HCT116 (cell line): ENCODE measurements at regions not wholly inside any gene's neighbourhood (a gene's known extent, or its start where the extent isn't known, plus 50 kb on each side); places are given as distances from the start of the nearest gene placed in this dataset.

ENCODE experiments used
- ATAC-seq: fragments of 200-7000 bp; cut with Tn5 transposase; 2 replicates; pipeline ENCODE4 v1.9.1; 2020; ENCODE audit warnings: mild to moderate bottlenecking, moderate library complexity
- BruUV-seq: library from RNA; stranded (reverse); fragments of 400-500 nt; replicated peaks from 2 replicates; lab custom pipeline; 2021; lab: Mats Ljungman, UMichigan
- CTCF ChIA-PET: fragments of 300-600 bp; sonication (Branson Sonifier 250); formaldehyde crosslinking; loops from one replicate; lab custom pipeline; 2021; ENCODE audit warnings: antibody characterized with exemption; lab: Charles Lee
- POLR2A ChIA-PET: fragments of 300-600, 350-600 bp; sonication (Branson Sonifier 250); formaldehyde crosslinking; loops from one replicate; lab custom pipeline; 2021; ENCODE audit warnings: antibody characterized with exemption; lab: Charles Lee
- RAD21 ChIA-PET, 2 experiments: fragments of 300-600 bp; sonication (Branson Sonifier 250); formaldehyde crosslinking; loops; one replicate each; lab custom pipeline; 2023; ENCODE audit warnings: low total read pairs in 2 of 2; ENCODE audit not compliant: uncharacterized antibody in 2 of 2, unreplicated experiment in 2 of 2, low non-redundant PET in 1 of 2; lab: Charles Lee
- DNase-seq: peaks from one replicate; pipeline ENCODE4 v3.0.0-alpha.2; 2010; ENCODE audit warnings: low read depth, low spot score
- H2AFZ ChIP-seq: fragments of 200-600 bp; shearing (Covaris generic), sonication (generic); 2 replicates; pipeline ENCODE4 v1.6.1; 2017; ENCODE audit warnings: low read depth, mixed run types, mixed read lengths, antibody characterized with exemption, low read length; ENCODE audit not compliant: poor library complexity, severe bottlenecking
- H3K27ac ChIP-seq: 2 replicates; pipeline ENCODE4 v1.5.1; 2012; ENCODE audit warnings: low read depth, low read length
- H3K27me3 ChIP-seq: fragments of 200-600 bp; sonication (generic); 2 replicates; pipeline ENCODE4 v1.6.1; 2016; ENCODE audit warnings: mixed run types, low read length, mixed read lengths; ENCODE audit not compliant: insufficient read depth
- H3K36me3 ChIP-seq, 2 experiments: fragments of 200-500 bp in 1 of 2; fragments of 200-600 bp in 1 of 2; sonication (Bioruptor generic) in 1 of 2; sonication (generic) in 1 of 2; 2 replicates each; pipeline versions ENCODE4 v1.5.1 to v1.6.1; 2014 to 2016; ENCODE audit warnings: low read length in 2 of 2, inconsistent platforms in 1 of 2, mixed read lengths in 1 of 2, mixed run types in 1 of 2; ENCODE audit not compliant: insufficient read depth in 2 of 2, control insufficient read depth in 1 of 2
- H3K4me1 ChIP-seq, 2 experiments: fragments of 200-600 bp in 1 of 2; sonication (generic) in 1 of 2; 2 replicates each; pipeline versions ENCODE4 v1.5.1 to v1.6.1; 2012 to 2017; ENCODE audit warnings: low read length in 2 of 2, inconsistent platforms in 1 of 2, mild to moderate bottlenecking in 1 of 2, mixed read lengths in 1 of 2, mixed run types in 1 of 2, moderate library complexity in 1 of 2; ENCODE audit not compliant: insufficient read depth in 2 of 2, control insufficient read depth in 1 of 2
- H3K4me2 ChIP-seq: fragments of 200-600 bp; sonication (generic); 2 replicates; pipeline ENCODE4 v1.6.1; 2017; ENCODE audit warnings: mixed run types, low read length, mixed read lengths
- H3K4me3 ChIP-seq, 2 experiments: fragments of 200-600 bp in 1 of 2; sonication (generic) in 1 of 2; replicated peaks in 1 of 2; 2 replicates each; pipeline ENCODE4 v1.5.1; 2011 to 2016; ENCODE audit warnings: low read length in 2 of 2, control low read depth in 1 of 2, low read depth in 1 of 2, mild to moderate bottlenecking in 1 of 2, mixed read lengths in 1 of 2, mixed run types in 1 of 2
- H3K79me2 ChIP-seq: fragments of 200-600 bp; sonication (generic); 2 replicates; pipeline ENCODE4 v1.6.1; 2017; ENCODE audit warnings: mild to moderate bottlenecking, mixed run types, low read length, moderate library complexity, mixed read lengths; ENCODE audit not compliant: insufficient read depth
- H3K9ac ChIP-seq: fragments of 200-600 bp; sonication (generic); 2 replicates; pipeline ENCODE4 v1.6.1; 2016; ENCODE audit warnings: low read length, mixed read lengths
- H3K9me2 ChIP-seq: fragments of 200-600 bp; sonication (generic), shearing (Covaris generic); 2 replicates; pipeline ENCODE4 v1.6.1; 2017; ENCODE audit warnings: mixed run types, mild to moderate bottlenecking, moderate library complexity; ENCODE audit not compliant: insufficient read depth
- H3K9me3 ChIP-seq, 2 experiments: fragments of 200-500 bp in 1 of 2; fragments of 200-600 bp in 1 of 2; sonication (Bioruptor generic) in 1 of 2; sonication (generic) in 1 of 2; 2 replicates each; pipeline ENCODE4 v1.6.1; 2014 to 2017; ENCODE audit warnings: low read length in 2 of 2, mixed read lengths in 2 of 2, inconsistent platforms in 1 of 2, low read depth in 1 of 2, mild to moderate bottlenecking in 1 of 2, mixed run types in 1 of 2, moderate library complexity in 1 of 2; ENCODE audit not compliant: control insufficient read depth in 1 of 2, insufficient read depth in 1 of 2
- H4K20me1 ChIP-seq: fragments of 200-600 bp; sonication (generic), shearing (Covaris generic); 2 replicates; pipeline ENCODE4 v1.6.1; 2017; ENCODE audit warnings: mixed run types, mild to moderate bottlenecking, moderate library complexity; ENCODE audit not compliant: insufficient read depth
- CBX3 ChIP-seq: IDR thresholded peaks from 2 replicates; pipeline ENCODE4 v1.6.1; 2012; ENCODE audit warnings: low read depth
- CEBPB ChIP-seq: IDR thresholded peaks from 2 replicates; pipeline ENCODE4 v1.6.1; 2012; ENCODE audit warnings: low read depth
- EGR1 ChIP-seq: IDR thresholded peaks from 2 replicates; pipeline ENCODE4 v1.6.1; 2012; ENCODE audit warnings: low read depth
- ELF1 ChIP-seq: IDR thresholded peaks from 2 replicates; pipeline ENCODE4 v1.6.1; 2012; ENCODE audit warnings: low read depth, borderline replicate concordance
- EZH2 ChIP-seq: fragments of 200-600 bp; sonication (generic); IDR thresholded peaks from 2 replicates; pipeline ENCODE4 v1.6.1; 2017; ENCODE audit warnings: antibody characterized with exemption, mixed run types
- EZH2phosphoT487 ChIP-seq: fragments of 200-600 bp; IDR thresholded peaks from 2 replicates; pipeline ENCODE4 v1.6.1; 2018; ENCODE audit warnings: antibody characterized with exemption, borderline replicate concordance
- JUND ChIP-seq: IDR thresholded peaks from 2 replicates; pipeline ENCODE4 v1.6.1; 2012
- POLR2AphosphoS5 ChIP-seq: IDR thresholded peaks from 2 replicates; pipeline ENCODE4 v1.6.1; 2011; ENCODE audit warnings: mild to moderate bottlenecking, low read depth, low read length, moderate library complexity
- RAD21 ChIP-seq: IDR thresholded peaks from 2 replicates; pipeline ENCODE4 v1.6.1; 2012; ENCODE audit warnings: low read depth, mild to moderate bottlenecking
- REST ChIP-seq: IDR thresholded peaks from 2 replicates; pipeline ENCODE4 v1.6.1; 2012; ENCODE audit warnings: low read depth
- SIN3A ChIP-seq: IDR thresholded peaks from 2 replicates; pipeline ENCODE4 v1.6.1; 2012; ENCODE audit warnings: low read depth
- SP1 ChIP-seq: IDR thresholded peaks from 2 replicates; pipeline ENCODE4 v1.6.1; 2012; ENCODE audit warnings: low read depth
- SRF ChIP-seq: IDR thresholded peaks from 2 replicates; pipeline ENCODE4 v1.6.1; 2012; ENCODE audit warnings: low read depth
- TCF7L2 ChIP-seq: IDR thresholded peaks from 2 replicates; pipeline ENCODE4 v1.7.0; 2011; ENCODE audit warnings: borderline replicate concordance, inconsistent platforms; ENCODE audit not compliant: insufficient read depth, insufficient read length; ENCODE audit errors: extremely low read depth
- YY1 ChIP-seq: IDR thresholded peaks from 2 replicates; pipeline ENCODE4 v1.6.1; 2011; ENCODE audit warnings: low read length, low read depth, moderate library complexity, mild to moderate bottlenecking; ENCODE audit not compliant: insufficient replicate concordance; ENCODE audit errors: extremely low read depth
- ZNF274 ChIP-seq: fragments of 200-500 bp; sonication (Bioruptor generic); IDR thresholded peaks from 2 replicates; pipeline ENCODE4 v1.6.1; 2014; ENCODE audit warnings: mild to moderate bottlenecking, low read depth, low read length, inconsistent platforms
- intact Hi-C: fragments of 100-400 bp; cut with micrococcal nuclease; formaldehyde crosslinking; loops from 2 replicates; pipeline ENCODE4 v1.10.0; 2022
- TF ChIP-seq, protein P1 (sequence below): IDR thresholded peaks from 2 replicates; pipeline ENCODE4 v1.6.1; 2011; ENCODE audit warnings: mild to moderate bottlenecking, low read length, moderate library complexity; ENCODE audit not compliant: insufficient replicate concordance; ENCODE audit errors: extremely low read depth
- TF ChIP-seq, protein P2 (sequence below), 3 experiments: fragments of 200-600 bp in 1 of 3; sonication (generic) in 1 of 3; IDR thresholded peaks in 2 of 3; conservative IDR thresholded peaks in 1 of 3; 2 replicates each; pipeline ENCODE4 v1.5.1; 2012 to 2017; ENCODE audit warnings: low read depth in 2 of 3, low read length in 2 of 3, antibody characterized with exemption in 1 of 3, borderline replicate concordance in 1 of 3, control low read depth in 1 of 3, mild to moderate bottlenecking in 1 of 3, mixed read lengths in 1 of 3, mixed run types in 1 of 3, moderate library complexity in 1 of 3; ENCODE audit not compliant: insufficient read depth in 1 of 3

- CTCF ChIA-PET, result no interaction called here
- Histone ChIP-seq H3K4me2 (no peak overlapping the region), H3K9ac (no peak overlapping the region), H3K9me3 (peaks cover 4 to 10% of the 10 kb centered on the region in 2 experiments; a peak in 2 of 4 replicates), H3K79me2 (no peaks in the 10 kb centered on the region), H3K4me1 (no peaks in the 10 kb centered on the region), H2AFZ (no peak overlapping the region), H3K9me2 (no peaks in the 10 kb centered on the region), H3K27ac (no peak overlapping the region), H3K27me3 (no peaks in the 10 kb centered on the region), H3K36me3 (no peaks in the 10 kb centered on the region), H4K20me1 (no peaks in the 10 kb centered on the region), H3K4me3 (no peak overlapping the region)
- POLR2A ChIA-PET, result no interaction called here
- RAD21 ChIA-PET, result interaction anchor here in 1 of 2 experiments (0.6 kb wide), 1 partner anchor 167 kb away, joined by 3 read pairs; no protein-coding TSS in a partner anchor
- DNase-seq, result no peak
- no peak for ATAC-seq
- BruUV-seq, result no TSS peak
- intact Hi-C loops, result no loop called here
- TF ChIP-seq EZH2 (no peak), EGR1 (no peak), ZNF274 (no peak), YY1 (no peak), CEBPB (no peak), SRF (no peak), POLR2AphosphoS5 (no peak), JUND (no peak), SIN3A (no peak), EZH2phosphoT487 (no peak), RAD21 (no peak), ELF1 (no peak), SP1 (no peak), TCF7L2 (no peak), REST (no peak), CBX3 (no peak)
- TF ChIP-seq, protein P1, sequence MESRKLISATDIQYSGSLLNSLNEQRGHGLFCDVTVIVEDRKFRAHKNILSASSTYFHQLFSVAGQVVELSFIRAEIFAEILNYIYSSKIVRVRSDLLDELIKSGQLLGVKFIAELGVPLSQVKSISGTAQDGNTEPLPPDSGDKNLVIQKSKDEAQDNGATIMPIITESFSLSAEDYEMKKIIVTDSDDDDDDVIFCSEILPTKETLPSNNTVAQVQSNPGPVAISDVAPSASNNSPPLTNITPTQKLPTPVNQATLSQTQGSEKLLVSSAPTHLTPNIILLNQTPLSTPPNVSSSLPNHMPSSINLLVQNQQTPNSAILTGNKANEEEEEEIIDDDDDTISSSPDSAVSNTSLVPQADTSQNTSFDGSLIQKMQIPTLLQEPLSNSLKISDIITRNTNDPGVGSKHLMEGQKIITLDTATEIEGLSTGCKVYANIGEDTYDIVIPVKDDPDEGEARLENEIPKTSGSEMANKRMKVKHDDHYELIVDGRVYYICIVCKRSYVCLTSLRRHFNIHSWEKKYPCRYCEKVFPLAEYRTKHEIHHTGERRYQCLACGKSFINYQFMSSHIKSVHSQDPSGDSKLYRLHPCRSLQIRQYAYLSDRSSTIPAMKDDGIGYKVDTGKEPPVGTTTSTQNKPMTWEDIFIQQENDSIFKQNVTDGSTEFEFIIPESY, result no peak
- TF ChIP-seq, protein P2, sequence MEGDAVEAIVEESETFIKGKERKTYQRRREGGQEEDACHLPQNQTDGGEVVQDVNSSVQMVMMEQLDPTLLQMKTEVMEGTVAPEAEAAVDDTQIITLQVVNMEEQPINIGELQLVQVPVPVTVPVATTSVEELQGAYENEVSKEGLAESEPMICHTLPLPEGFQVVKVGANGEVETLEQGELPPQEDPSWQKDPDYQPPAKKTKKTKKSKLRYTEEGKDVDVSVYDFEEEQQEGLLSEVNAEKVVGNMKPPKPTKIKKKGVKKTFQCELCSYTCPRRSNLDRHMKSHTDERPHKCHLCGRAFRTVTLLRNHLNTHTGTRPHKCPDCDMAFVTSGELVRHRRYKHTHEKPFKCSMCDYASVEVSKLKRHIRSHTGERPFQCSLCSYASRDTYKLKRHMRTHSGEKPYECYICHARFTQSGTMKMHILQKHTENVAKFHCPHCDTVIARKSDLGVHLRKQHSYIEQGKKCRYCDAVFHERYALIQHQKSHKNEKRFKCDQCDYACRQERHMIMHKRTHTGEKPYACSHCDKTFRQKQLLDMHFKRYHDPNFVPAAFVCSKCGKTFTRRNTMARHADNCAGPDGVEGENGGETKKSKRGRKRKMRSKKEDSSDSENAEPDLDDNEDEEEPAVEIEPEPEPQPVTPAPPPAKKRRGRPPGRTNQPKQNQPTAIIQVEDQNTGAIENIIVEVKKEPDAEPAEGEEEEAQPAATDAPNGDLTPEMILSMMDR (IDR thresholded peaks at IDR 0.05 in 2 of 3, conservative IDR thresholded peaks at IDR 0.05 in 1 of 3; ENCODE audit: borderline replicate concordance in 1 of 3, insufficient read depth in 1 of 3, low read depth in 2 of 3, low read length in 2 of 3), result no peak
Measured at GRCh38 chr12:126171937-126172559, 1106.8 kb downstream of the AACS start.
